ENCODE measurements at regions not wholly inside any gene's neighbourhood (a gene's known extent, or its start where the extent isn't known, plus 50 kb on each side); places are given as distances from the start of the nearest gene placed in this dataset.

- no peak for DNase-seq
These were observed 173.6 kb upstream of the IGSF21 start for GRCh38 chr1:17933971-17934370.

GRCh38 chr1:17935230-17935629 lies 172.4 kb upstream of the IGSF21 start:
- DNase-seq, result no peak

GRCh38 chr1:17941431-17942189 lies 166.0 kb upstream of the IGSF21 start:
- no peak for DNase-seq

- DNase-seq, result no peak
These were observed 164.1 kb upstream of the IGSF21 start for GRCh38 chr1:17943506-17943905.

- DNase-seq, result no peak
These were observed 163.0 kb upstream of the IGSF21 start for GRCh38 chr1:17944646-17945045.

GRCh38 chr1:17946434-17946833 lies 161.2 kb upstream of the IGSF21 start:
- no peak for DNase-seq

- no peak for DNase-seq
These were observed 159.0 kb upstream of the IGSF21 start for GRCh38 chr1:17948594-17948993.

- DNase-seq, result no peak
These were observed 158.1 kb upstream of the IGSF21 start for GRCh38 chr1:17949511-17949910.

GRCh38 chr1:17950728-17951127 lies 156.9 kb upstream of the IGSF21 start:
- DNase-seq, result no peak

- no peak for DNase-seq
These were observed 155.1 kb upstream of the IGSF21 start for GRCh38 chr1:17952506-17952905.

GRCh38 chr1:17953921-17954320 lies 153.7 kb upstream of the IGSF21 start:
- DNase-seq, result no peak

- no peak for DNase-seq
These were observed 152.0 kb upstream of the IGSF21 start for GRCh38 chr1:17955302-17956285.

- DNase-seq, result no peak
These were observed 149.9 kb upstream of the IGSF21 start for GRCh38 chr1:17957588-17958267.

- no peak for DNase-seq
These were observed 148.9 kb upstream of the IGSF21 start for GRCh38 chr1:17958704-17959103.

GRCh38 chr1:17963513-17963912 lies 144.1 kb upstream of the IGSF21 start:
- DNase-seq, result no peak

- no peak for DNase-seq
These were observed 142.0 kb upstream of the IGSF21 start for GRCh38 chr1:17965515-17966100.

GRCh38 chr1:17966341-17966740 lies 141.3 kb upstream of the IGSF21 start:
- no peak for DNase-seq

GRCh38 chr1:17967623-17968255 lies 139.9 kb upstream of the IGSF21 start:
- DNase-seq, result no peak

- DNase-seq, result no peak
These were observed 136.8 kb upstream of the IGSF21 start for GRCh38 chr1:17970757-17971156.

GRCh38 chr1:17973694-17974093 lies 133.9 kb upstream of the IGSF21 start:
- DNase-seq, result no peak

- no peak for DNase-seq
These were observed 130.7 kb upstream of the IGSF21 start for GRCh38 chr1:17976854-17977253.

- DNase-seq, result no peak
These were observed 129.6 kb upstream of the IGSF21 start for GRCh38 chr1:17978016-17978415.

GRCh38 chr1:17979815-17980214 lies 127.8 kb upstream of the IGSF21 start:
- DNase-seq, result no peak

Measured in DMS 273 treated with DMSO at 0.1 percent for 48 hours (cell line).